ENCODE measurements at regions not wholly inside any gene's neighbourhood (a gene's known extent, or its start where the extent isn't known, plus 50 kb on each side); places are given as distances from the start of the nearest gene placed in this dataset.
A peak's percentile ranks its signal among the peaks of the same experiment; 100 is the strongest.
"Not testable (repeated sequence)": the region's sequence is repeated elsewhere in the genome, so short reads cannot be mapped to it uniquely, and the experiment has no call there.

GRCh38 chr2:144117086-144117485, 402.8 kb downstream of the ZEB2 start:
- no peak for DNase-seq (ENCODE audit: low read depth)
- H3K4me3 ChIP-seq (ENCODE audit: low read depth, low read length) = no peak overlapping the region
- TF ChIP-seq CTCF (IDR thresholded peaks at IDR 0.05; ENCODE audit: insufficient read depth, low read length) = no peak

- peak; percentile 35 for DNase-seq (ENCODE audit: low read depth)
- H3K4me3 ChIP-seq (ENCODE audit: low read depth, low read length) = no peak overlapping the region
- no peak for TF ChIP-seq CTCF (IDR thresholded peaks at IDR 0.05; ENCODE audit: insufficient read depth, low read length)
Observed at GRCh38 chr2:144115739-144116291, 404.1 kb downstream of the ZEB2 start.

GRCh38 chr2:144114760-144115159, 405.2 kb downstream of the ZEB2 start:
- peak; percentile 46 for DNase-seq (ENCODE audit: low read depth)
- no peak for TF ChIP-seq CTCF (IDR thresholded peaks at IDR 0.05; ENCODE audit: insufficient read depth, low read length)
- H3K4me3 ChIP-seq (ENCODE audit: low read depth, low read length) = no peak overlapping the region

- H3K4me3 ChIP-seq (ENCODE audit: low read depth, low read length) = no peak overlapping the region
- no peak for TF ChIP-seq CTCF (IDR thresholded peaks at IDR 0.05; ENCODE audit: insufficient read depth, low read length)
- DNase-seq (ENCODE audit: low read depth) = peak; percentile 88
Observed at GRCh38 chr2:144111437-144111836, 408.5 kb downstream of the ZEB2 start.

GRCh38 chr2:144106104-144106503, 413.8 kb downstream of the ZEB2 start:
- DNase-seq (ENCODE audit: low read depth); H3K4me3 ChIP-seq (ENCODE audit: low read depth, low read length): not testable (repeated sequence)

- no peak overlapping the region for H3K4me3 ChIP-seq (ENCODE audit: low read depth, low read length)
- no peak for DNase-seq (ENCODE audit: low read depth)
- TF ChIP-seq CTCF (IDR thresholded peaks at IDR 0.05; ENCODE audit: insufficient read depth, low read length) = no peak
Observed at GRCh38 chr2:144102386-144102785, 417.5 kb downstream of the ZEB2 start.

- peak; percentile 39 for TF ChIP-seq CTCF (IDR thresholded peaks at IDR 0.05; ENCODE audit: insufficient read depth, low read length)
- DNase-seq (ENCODE audit: low read depth) = peak; percentile 71
- no peak overlapping the region for H3K4me3 ChIP-seq (ENCODE audit: low read depth, low read length)
Observed at GRCh38 chr2:144099780-144100377, 420.0 kb downstream of the ZEB2 start.
